ENCODE measurements at regions not wholly inside any gene's neighbourhood (a gene's known extent, or its start where the extent isn't known, plus 50 kb on each side); places are given as distances from the start of the nearest gene placed in this dataset.

DNA sequence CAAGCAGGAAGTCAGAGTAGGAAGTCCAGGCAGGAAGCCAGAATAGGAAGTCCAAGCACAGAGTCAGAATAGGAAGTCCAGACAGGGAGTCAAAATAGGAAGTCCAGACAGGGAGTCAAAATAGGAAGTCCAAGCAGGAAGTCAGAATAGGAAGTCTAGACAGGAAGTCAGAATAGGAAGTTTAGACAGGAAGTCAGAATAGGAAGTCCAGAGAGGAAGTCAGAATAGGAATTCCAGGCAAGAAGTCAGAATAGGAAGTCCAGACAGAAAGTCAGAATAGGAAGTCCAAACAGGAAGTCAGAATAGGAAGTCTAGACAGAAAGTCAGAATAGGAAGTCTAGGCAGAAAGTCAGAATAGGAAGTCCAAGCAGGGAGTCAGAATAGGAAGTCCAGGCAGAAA, 105.3 kb upstream of the C16orf82 start:
- TF ChIP-seq, protein P1, sequence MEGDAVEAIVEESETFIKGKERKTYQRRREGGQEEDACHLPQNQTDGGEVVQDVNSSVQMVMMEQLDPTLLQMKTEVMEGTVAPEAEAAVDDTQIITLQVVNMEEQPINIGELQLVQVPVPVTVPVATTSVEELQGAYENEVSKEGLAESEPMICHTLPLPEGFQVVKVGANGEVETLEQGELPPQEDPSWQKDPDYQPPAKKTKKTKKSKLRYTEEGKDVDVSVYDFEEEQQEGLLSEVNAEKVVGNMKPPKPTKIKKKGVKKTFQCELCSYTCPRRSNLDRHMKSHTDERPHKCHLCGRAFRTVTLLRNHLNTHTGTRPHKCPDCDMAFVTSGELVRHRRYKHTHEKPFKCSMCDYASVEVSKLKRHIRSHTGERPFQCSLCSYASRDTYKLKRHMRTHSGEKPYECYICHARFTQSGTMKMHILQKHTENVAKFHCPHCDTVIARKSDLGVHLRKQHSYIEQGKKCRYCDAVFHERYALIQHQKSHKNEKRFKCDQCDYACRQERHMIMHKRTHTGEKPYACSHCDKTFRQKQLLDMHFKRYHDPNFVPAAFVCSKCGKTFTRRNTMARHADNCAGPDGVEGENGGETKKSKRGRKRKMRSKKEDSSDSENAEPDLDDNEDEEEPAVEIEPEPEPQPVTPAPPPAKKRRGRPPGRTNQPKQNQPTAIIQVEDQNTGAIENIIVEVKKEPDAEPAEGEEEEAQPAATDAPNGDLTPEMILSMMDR (IDR thresholded peaks at IDR 0.05): no peak
- no peak for TF ChIP-seq POLR2A (IDR thresholded peaks at IDR 0.05)
